A673 (cell line): ENCODE measurements at regions not wholly inside any gene's neighbourhood (a gene's known extent, or its start where the extent isn't known, plus 50 kb on each side); places are given as distances from the start of the nearest gene placed in this dataset.

Source experiments
- BruUV-seq: library from RNA; stranded (reverse); fragments of 400-500 nt; replicated peaks from 2 replicates; lab custom pipeline; 2021; lab: Mats Ljungman, UMichigan
- CTCF ChIA-PET: fragments of 300-600 bp; sonication (Branson Sonifier 250); formaldehyde crosslinking; loops from one replicate; lab custom pipeline; 2022; ENCODE audit warnings: antibody characterized with exemption; lab: Charles Lee
- POLR2A ChIA-PET: fragments of 300-600 bp; sonication (Branson Sonifier 250); formaldehyde crosslinking; loops from one replicate; lab custom pipeline; 2022; ENCODE audit warnings: antibody characterized with exemption; ENCODE audit not compliant: low non-redundant PET; lab: Charles Lee
- DNase-seq: peaks from one replicate; pipeline ENCODE4 v3.0.0-alpha.2; 2015; ENCODE audit warnings: low spot score
- H3K27ac ChIP-seq: fragments of 200-600 bp; sonication (generic); 2 replicates; pipeline ENCODE4 v1.5.1; 2016; ENCODE audit warnings: mixed run types, low read depth, mild to moderate bottlenecking, mixed read lengths, antibody characterized with exemption, low read length; ENCODE audit not compliant: poor library complexity, severe bottlenecking
- H3K27me3 ChIP-seq: fragments of 200-600 bp; sonication (generic); replicated peaks from 2 replicates; pipeline ENCODE4 v1.6.1; 2017; ENCODE audit warnings: mixed run types, low read depth, mild to moderate bottlenecking, mixed read lengths, antibody characterized with exemption, low read length; ENCODE audit not compliant: insufficient read depth, poor library complexity
- H3K36me3 ChIP-seq: fragments of 200-600 bp; sonication (generic); 2 replicates; pipeline ENCODE4 v1.6.1; 2016; ENCODE audit warnings: mixed run types, mild to moderate bottlenecking, mixed read lengths, antibody characterized with exemption, low read length; ENCODE audit not compliant: insufficient read depth, poor library complexity, severe bottlenecking
- H3K4me1 ChIP-seq: fragments of 200-600 bp; sonication (generic); 2 replicates; pipeline ENCODE4 v1.6.1; 2017; ENCODE audit warnings: mixed run types, mild to moderate bottlenecking, mixed read lengths, antibody characterized with exemption, low read length; ENCODE audit not compliant: insufficient read depth, poor library complexity, severe bottlenecking
- H3K4me3 ChIP-seq: fragments of 200-600 bp; sonication (generic); 2 replicates; pipeline ENCODE4 v1.5.1; 2016; ENCODE audit warnings: low read depth, mixed run types, mild to moderate bottlenecking, mixed read lengths, low read length; ENCODE audit not compliant: poor library complexity, severe bottlenecking
- H3K9me3 ChIP-seq: fragments of 200-600 bp; sonication (generic); 2 replicates; pipeline ENCODE4 v1.6.1; 2016; ENCODE audit warnings: mixed run types, low read depth, mild to moderate bottlenecking, mixed read lengths, antibody characterized with exemption, low read length; ENCODE audit not compliant: poor library complexity, severe bottlenecking
- EZH2 ChIP-seq: fragments of 200-600 bp; sonication (generic); IDR thresholded peaks from 2 replicates; pipeline ENCODE4 v1.6.1; 2017; ENCODE audit warnings: borderline replicate concordance, low read depth, mild to moderate bottlenecking, mixed read lengths, antibody characterized with exemption, low read length; ENCODE audit not compliant: poor library complexity, severe bottlenecking
- intact Hi-C: fragments of 100-400 bp; cut with micrococcal nuclease; formaldehyde crosslinking; loops from one replicate; pipeline ENCODE4 v1.10.0; 2022; ENCODE audit not compliant: unreplicated experiment
- TF ChIP-seq, protein P1 (sequence below): fragments of 300-800, 200-600 bp; sonication (generic); conservative IDR thresholded peaks from 2 replicates; pipeline ENCODE4 v1.5.1; 2017; ENCODE audit warnings: low read depth, mild to moderate bottlenecking, antibody characterized with exemption, low read length, moderate library complexity, mixed read lengths

DNA sequence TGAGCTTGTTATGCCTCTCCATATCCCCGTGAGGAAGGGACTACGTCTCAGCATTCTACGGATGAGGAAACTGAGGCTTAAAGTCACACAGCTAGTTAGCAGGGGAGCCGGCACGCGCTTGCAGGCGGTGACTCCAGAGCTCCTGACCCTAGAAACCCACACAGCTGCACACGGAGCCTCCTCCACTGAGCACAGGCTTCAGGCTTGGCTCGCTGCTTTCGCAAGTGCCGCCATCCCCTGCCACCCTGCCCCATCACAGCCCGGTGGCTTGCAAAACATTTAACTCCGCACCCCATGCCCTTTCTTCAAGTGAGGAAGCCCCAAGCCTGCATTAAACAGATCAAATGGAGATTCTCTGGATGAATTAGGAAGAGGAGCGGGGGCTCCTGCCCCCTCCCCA is 138.3 kb downstream of the HSD17B3 start:
- DNase-seq: no peak
- H3K4me1 ChIP-seq: no peaks in the 10 kb centered on the region
- no peaks in the 10 kb centered on the region for H3K27me3 ChIP-seq
- H3K36me3 ChIP-seq: no peaks in the 10 kb centered on the region
- ChIA-PET POLR2A (no interaction called here), CTCF (no interaction called here)
- intact Hi-C loops: no loop called here
- H3K27ac ChIP-seq: no peak overlapping the region
- H3K9me3 ChIP-seq: no peaks in the 10 kb centered on the region
- BruUV-seq: no TSS peak
- no peak overlapping the region for H3K4me3 ChIP-seq
- no peak for TF ChIP-seq EZH2
- TF ChIP-seq, protein P1, sequence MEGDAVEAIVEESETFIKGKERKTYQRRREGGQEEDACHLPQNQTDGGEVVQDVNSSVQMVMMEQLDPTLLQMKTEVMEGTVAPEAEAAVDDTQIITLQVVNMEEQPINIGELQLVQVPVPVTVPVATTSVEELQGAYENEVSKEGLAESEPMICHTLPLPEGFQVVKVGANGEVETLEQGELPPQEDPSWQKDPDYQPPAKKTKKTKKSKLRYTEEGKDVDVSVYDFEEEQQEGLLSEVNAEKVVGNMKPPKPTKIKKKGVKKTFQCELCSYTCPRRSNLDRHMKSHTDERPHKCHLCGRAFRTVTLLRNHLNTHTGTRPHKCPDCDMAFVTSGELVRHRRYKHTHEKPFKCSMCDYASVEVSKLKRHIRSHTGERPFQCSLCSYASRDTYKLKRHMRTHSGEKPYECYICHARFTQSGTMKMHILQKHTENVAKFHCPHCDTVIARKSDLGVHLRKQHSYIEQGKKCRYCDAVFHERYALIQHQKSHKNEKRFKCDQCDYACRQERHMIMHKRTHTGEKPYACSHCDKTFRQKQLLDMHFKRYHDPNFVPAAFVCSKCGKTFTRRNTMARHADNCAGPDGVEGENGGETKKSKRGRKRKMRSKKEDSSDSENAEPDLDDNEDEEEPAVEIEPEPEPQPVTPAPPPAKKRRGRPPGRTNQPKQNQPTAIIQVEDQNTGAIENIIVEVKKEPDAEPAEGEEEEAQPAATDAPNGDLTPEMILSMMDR: no peak

DNA sequence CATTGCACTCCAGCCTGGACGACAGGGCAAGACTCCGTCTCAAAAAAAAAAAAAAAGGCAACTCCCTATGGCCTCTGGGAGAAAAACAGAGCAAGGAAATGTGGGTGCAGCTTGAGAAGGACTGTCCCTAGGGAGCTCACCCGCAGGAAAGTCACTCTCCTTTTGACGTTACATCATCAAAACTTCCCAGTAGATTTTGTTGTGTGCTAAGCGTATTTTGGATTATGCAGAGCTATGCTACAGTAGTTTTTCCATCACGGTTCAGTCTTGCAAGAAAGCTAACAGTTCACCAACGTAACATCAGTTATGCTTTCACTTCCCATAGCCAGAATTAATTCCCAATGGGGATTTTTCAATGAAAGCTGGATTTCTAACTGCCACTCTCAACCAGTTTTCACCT is 138.8 kb downstream of the HSD17B3 start:
- Histone ChIP-seq H3K4me1 (no peaks in the 10 kb centered on the region), H3K27ac (no peak overlapping the region), H3K4me3 (no peak overlapping the region), H3K9me3 (no peaks in the 10 kb centered on the region), H3K36me3 (no peaks in the 10 kb centered on the region), H3K27me3 (no peaks in the 10 kb centered on the region)
- no TSS peak for BruUV-seq
- POLR2A ChIA-PET: no interaction called here
- TF ChIP-seq, protein P1: no peak
- TF ChIP-seq EZH2: no peak
- intact Hi-C loops: no loop called here
- CTCF ChIA-PET: no interaction called here
- DNase-seq: no peak

DNA sequence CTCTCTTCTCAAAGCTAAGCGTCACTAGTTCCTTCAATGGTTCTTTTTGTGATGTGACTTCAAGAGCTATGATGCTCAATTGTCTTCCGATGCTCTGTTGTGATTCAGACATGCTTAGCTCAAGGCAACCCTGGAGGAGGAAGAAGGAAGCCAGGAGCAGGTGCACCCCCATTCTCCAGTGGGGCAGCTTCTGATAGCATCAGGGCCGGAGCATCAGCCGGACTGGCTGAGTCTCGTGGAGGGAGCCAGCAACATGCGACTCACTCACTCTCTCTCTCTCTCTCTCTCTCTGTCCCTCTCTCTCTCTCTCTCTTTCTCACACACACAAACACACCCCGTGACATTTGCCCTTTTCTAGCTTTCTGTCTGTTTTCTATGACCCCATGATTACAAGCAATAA is 140.2 kb downstream of the HSD17B3 start:
- intact Hi-C loops: no loop called here
- H3K27ac ChIP-seq: no peak overlapping the region
- no peak for TF ChIP-seq EZH2
- TF ChIP-seq, protein P1: no peak
- no peaks in the 10 kb centered on the region for H3K36me3 ChIP-seq
- no peaks in the 10 kb centered on the region for H3K9me3 ChIP-seq
- no peaks in the 10 kb centered on the region for H3K4me1 ChIP-seq
- CTCF ChIA-PET: no interaction called here
- H3K4me3 ChIP-seq: no peak overlapping the region
- BruUV-seq: no TSS peak
- H3K27me3 ChIP-seq: no peaks in the 10 kb centered on the region
- no peak for DNase-seq
- POLR2A ChIA-PET: no interaction called here
